CD4-positive, alpha-beta memory T cell (primary cell): ENCODE measurements at regions not wholly inside any gene's neighbourhood (a gene's known extent, or its start where the extent isn't known, plus 50 kb on each side); places are given as distances from the start of the nearest gene placed in this dataset.

Source experiments
- CTCF ChIA-PET: fragments of 350-600 bp; sonication (Branson Sonifier 250); formaldehyde crosslinking; loops from one replicate; lab custom pipeline; 2021; ENCODE audit warnings: inconsistent platforms; ENCODE audit not compliant: partially characterized antibody; lab: Charles Lee
- POLR2A ChIA-PET: fragments of 350-600 bp; sonication (Branson Sonifier 250); formaldehyde crosslinking; loops from one replicate; lab custom pipeline; 2021; ENCODE audit not compliant: partially characterized antibody; lab: Charles Lee
- DNase-seq, 5 donors: peaks; one replicate each; pipeline versions ENCODE4 v3.0.0 to v3.0.0-alpha.2; 2020 to 2022; ENCODE audit warnings: mixed read lengths in 1 of 5
- H3K27ac ChIP-seq: one replicate; pipeline ENCODE4 v1.7.0; 2013; ENCODE audit warnings: low read depth, low read length
- H3K27me3 ChIP-seq: 2 replicates; pipeline ENCODE4 v1.7.0; 2013; ENCODE audit warnings: mild to moderate bottlenecking, low read length, moderate library complexity; ENCODE audit not compliant: insufficient read depth
- H3K36me3 ChIP-seq: 2 replicates; pipeline ENCODE4 v1.7.0; 2013; ENCODE audit warnings: mild to moderate bottlenecking, low read length, moderate library complexity; ENCODE audit not compliant: insufficient read depth
- H3K4me1 ChIP-seq: 2 replicates; pipeline ENCODE4 v1.7.0; 2013; ENCODE audit warnings: mild to moderate bottlenecking, low read length, moderate library complexity; ENCODE audit not compliant: insufficient read depth
- H3K4me3 ChIP-seq, 2 donors: one replicate each; pipeline ENCODE4 v1.7.0; 2013; ENCODE audit warnings: low read length in 2 of 2, mild to moderate bottlenecking in 1 of 2
- H3K9me3 ChIP-seq, 2 donors: one replicate each; pipeline ENCODE4 v1.7.0; 2013; ENCODE audit warnings: low read length in 2 of 2, control low read depth in 1 of 2; ENCODE audit not compliant: control insufficient read depth in 1 of 2
- H3K27ac Mint-ChIP-seq, 7 donors: one replicate each; pipeline ENCODE4 v1.8.0; 2020 to 2021; ENCODE audit warnings: mixed read lengths in 7 of 7, mild to moderate bottlenecking in 6 of 7, inconsistent platforms in 3 of 7, moderate library complexity in 3 of 7
- H3K27me3 Mint-ChIP-seq, 2 donors: one replicate each; pipeline ENCODE4 v1.8.0; 2020 to 2021; ENCODE audit warnings: mixed read lengths in 2 of 2
- H3K36me3 Mint-ChIP-seq, 2 donors: one replicate each; pipeline ENCODE4 v1.8.0; 2020 to 2021; ENCODE audit warnings: mixed read lengths in 2 of 2, inconsistent platforms in 1 of 2, mild to moderate bottlenecking in 1 of 2
- H3K4me1 Mint-ChIP-seq, 4 donors: one replicate each; pipeline ENCODE4 v1.8.0; 2020 to 2021; ENCODE audit warnings: mixed read lengths in 4 of 4, mild to moderate bottlenecking in 1 of 4
- H3K4me3 Mint-ChIP-seq, 8 donors: one replicate each; pipeline ENCODE4 v1.8.0; 2020 to 2021; ENCODE audit warnings: mixed read lengths in 8 of 8, mild to moderate bottlenecking in 7 of 8, moderate library complexity in 6 of 8, inconsistent platforms in 3 of 8
- H3K9me3 Mint-ChIP-seq, 8 donors: one replicate each; pipeline ENCODE4 v1.8.0; 2020 to 2021; ENCODE audit warnings: mixed read lengths in 8 of 8, mild to moderate bottlenecking in 5 of 8, inconsistent platforms in 3 of 8, moderate library complexity in 1 of 8
- intact Hi-C: fragments of 100-400 bp; cut with micrococcal nuclease; formaldehyde crosslinking; loops from one replicate; pipeline ENCODE4 v1.15.1; 2023

GRCh38 chr11:128029219-128029722 lies 558.1 kb downstream of the ETS1 start:
- H3K4me1 Mint-ChIP-seq, result peaks cover 4 to 13% (median 4%) of the 10 kb centered on the region in 4 donors
- Histone ChIP-seq H3K4me1 (no peaks in the 10 kb centered on the region), H3K27me3 (no peaks in the 10 kb centered on the region), H3K4me3 (no peak overlapping the region), H3K9me3 (no peaks in the 10 kb centered on the region), H3K36me3 (no peaks in the 10 kb centered on the region), H3K27ac (no peak overlapping the region)
- intact Hi-C loops, result no loop called here
- CTCF ChIA-PET, result interaction anchor here (1.2 to 4.8 kb wide), 8 partner anchors 9 to 802 kb away, joined by 4 to 89 read pairs (median 12); no protein-coding TSS in a partner anchor
- H3K4me3 Mint-ChIP-seq, result no peak overlapping the region
- POLR2A ChIA-PET, result interaction anchor here (0.5 to 1.6 kb wide), 3 partner anchors 10 to 878 kb away, joined by 3 to 9 read pairs (median 3); no protein-coding TSS in a partner anchor
- no peaks in the 10 kb centered on the region for H3K36me3 Mint-ChIP-seq
- no peak for DNase-seq
- H3K27me3 Mint-ChIP-seq, result peaks cover 3 to 4% of the 10 kb centered on the region in 2 donors
- peak overlapping the region in 2 of 7 donors; percentile 19 to 54 for H3K27ac Mint-ChIP-seq
- no peaks in the 10 kb centered on the region for H3K9me3 Mint-ChIP-seq

- Histone ChIP-seq H3K4me3 (no peak overlapping the region), H3K4me1 (no peaks in the 10 kb centered on the region), H3K36me3 (no peaks in the 10 kb centered on the region), H3K27ac (no peak overlapping the region), H3K9me3 (no peaks in the 10 kb centered on the region), H3K27me3 (no peaks in the 10 kb centered on the region)
- Mint-ChIP-seq H3K27ac (no peak overlapping the region), H3K4me1 (peaks cover 0 to 4% (median 1%) of the 10 kb centered on the region in 4 donors), H3K9me3 (no peaks in the 10 kb centered on the region), H3K4me3 (no peak overlapping the region), H3K36me3 (no peaks in the 10 kb centered on the region), H3K27me3 (peaks cover 3 to 4% of the 10 kb centered on the region in 2 donors)
- ChIA-PET CTCF (interaction anchor here (0.7 to 4.8 kb wide), 3 partner anchors 132 to 145 kb away, joined by 3 to 89 read pairs (median 3); no protein-coding TSS in a partner anchor), POLR2A (no interaction called here)
- DNase-seq, result no peak
- intact Hi-C loops, result no loop called here
Observed at GRCh38 chr11:128026596-128026995, 560.8 kb downstream of the ETS1 start.

- intact Hi-C loops, result no loop called here
- Mint-ChIP-seq H3K9me3 (no peaks in the 10 kb centered on the region), H3K4me3 (no peak overlapping the region), H3K27me3 (peaks cover 3 to 4% of the 10 kb centered on the region in 2 donors), H3K36me3 (no peaks in the 10 kb centered on the region), H3K4me1 (no peaks in the 10 kb centered on the region), H3K27ac (no peak overlapping the region)
- no peaks in the 10 kb centered on the region for H3K4me1 ChIP-seq
- H3K27me3 ChIP-seq, result no peaks in the 10 kb centered on the region
- no peaks in the 10 kb centered on the region for H3K36me3 ChIP-seq
- ChIA-PET POLR2A (no interaction called here), CTCF (interaction anchor here (1.4 kb wide), 1 partner anchor 135 kb away, joined by 5 read pairs; no protein-coding TSS in a partner anchor)
- no peak for DNase-seq
- no peak overlapping the region for H3K27ac ChIP-seq
- no peak overlapping the region for H3K4me3 ChIP-seq
- no peaks in the 10 kb centered on the region for H3K9me3 ChIP-seq
Observed at GRCh38 chr11:128022761-128023160, 564.6 kb downstream of the ETS1 start.

GRCh38 chr11:128022007-128022368 lies 565.4 kb downstream of the ETS1 start:
- Histone ChIP-seq H3K27me3 (no peaks in the 10 kb centered on the region), H3K36me3 (no peaks in the 10 kb centered on the region), H3K9me3 (no peaks in the 10 kb centered on the region), H3K27ac (no peak overlapping the region), H3K4me1 (no peaks in the 10 kb centered on the region), H3K4me3 (no peak overlapping the region)
- no peak overlapping the region for H3K27ac Mint-ChIP-seq
- no peaks in the 10 kb centered on the region for H3K4me1 Mint-ChIP-seq
- intact Hi-C loops, result no loop called here
- H3K27me3 Mint-ChIP-seq, result peaks cover 3 to 4% of the 10 kb centered on the region in 2 donors
- ChIA-PET CTCF (interaction anchor here (0.6 to 1.4 kb wide), 3 partner anchors 136 to 773 kb away, joined by 3 to 5 read pairs (median 3); no protein-coding TSS in a partner anchor), POLR2A (no interaction called here)
- no peak overlapping the region for H3K4me3 Mint-ChIP-seq
- no peaks in the 10 kb centered on the region for H3K9me3 Mint-ChIP-seq
- DNase-seq, result no peak
- no peaks in the 10 kb centered on the region for H3K36me3 Mint-ChIP-seq

DNA sequence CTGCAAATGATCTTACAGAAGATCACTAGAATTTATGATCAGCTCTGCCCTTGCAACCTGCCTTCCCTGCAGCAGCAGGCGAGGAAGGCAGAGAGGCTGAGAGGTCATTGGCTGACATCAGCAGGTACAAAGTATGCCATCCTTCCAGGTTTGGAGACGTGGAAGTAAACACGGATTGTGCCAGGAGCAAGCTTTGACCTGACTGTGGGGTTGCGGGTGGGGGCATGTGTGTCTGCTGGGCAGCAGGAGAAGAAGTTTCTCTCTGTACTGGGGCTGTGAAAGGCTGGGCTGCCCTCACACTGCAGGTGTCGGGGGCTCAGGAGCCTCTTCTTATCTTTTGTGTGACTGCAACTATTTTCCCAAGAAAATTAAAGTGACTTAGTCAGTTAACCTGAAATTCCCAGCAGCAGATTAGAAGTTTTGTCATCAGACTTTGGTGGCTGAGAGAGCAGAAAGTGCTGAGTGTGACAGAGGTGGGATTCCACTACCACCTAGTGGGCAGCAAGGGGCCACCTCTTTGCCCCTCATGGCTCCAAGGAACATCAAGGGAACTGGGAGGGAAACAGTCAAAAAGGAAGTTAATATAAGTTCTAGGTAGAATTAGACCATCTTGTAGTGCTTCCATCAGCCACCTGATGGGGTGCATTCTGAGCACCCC lies 565.9 kb downstream of the ETS1 start:
- POLR2A ChIA-PET, result no interaction called here

GRCh38 chr11:128018692-128019091 lies 568.7 kb downstream of the ETS1 start:
- intact Hi-C loops, result no loop called here
- CTCF ChIA-PET, result interaction anchor here (1.6 kb wide), 1 partner anchor 139 kb away, joined by 4 read pairs; no protein-coding TSS in a partner anchor

More for the DNA sequence above, 565.9 kb downstream of the ETS1 start:
- no peaks in the 10 kb centered on the region for H3K27me3 ChIP-seq
- peaks cover 1 to 2% of the 10 kb centered on the region in 2 donors for H3K27me3 Mint-ChIP-seq
- no peaks in the 10 kb centered on the region for H3K9me3 Mint-ChIP-seq
- H3K4me3 ChIP-seq, result no peak overlapping the region
- no peaks in the 10 kb centered on the region for H3K4me1 ChIP-seq
- CTCF ChIA-PET, result interaction anchor here (0.6 to 1.4 kb wide), 4 partner anchors 136 to 774 kb away, joined by 3 to 5 read pairs (median 3); no protein-coding TSS in a partner anchor
- no peak overlapping the region for H3K4me3 Mint-ChIP-seq
- intact Hi-C loops, result no loop called here
- peak in 1 of 5 donors; percentile 31 for DNase-seq
- H3K4me1 Mint-ChIP-seq, result no peaks in the 10 kb centered on the region
- no peaks in the 10 kb centered on the region for H3K36me3 Mint-ChIP-seq
- H3K36me3 ChIP-seq, result no peaks in the 10 kb centered on the region
- H3K9me3 ChIP-seq, result no peaks in the 10 kb centered on the region
- H3K27ac Mint-ChIP-seq, result no peak overlapping the region
- no peak overlapping the region for H3K27ac ChIP-seq

GRCh38 chr11:128005562-128005961 lies 581.8 kb downstream of the ETS1 start:
- Histone ChIP-seq H3K27me3 (peaks cover 13% of the 10 kb centered on the region), H3K36me3 (no peaks in the 10 kb centered on the region), H3K9me3 (no peaks in the 10 kb centered on the region), H3K4me1 (no peaks in the 10 kb centered on the region), H3K27ac (no peak overlapping the region), H3K4me3 (no peak overlapping the region)
- Mint-ChIP-seq H3K36me3 (peaks cover 12 to 17% of the 10 kb centered on the region in 2 donors), H3K27ac (no peak overlapping the region), H3K4me3 (no peak overlapping the region), H3K4me1 (no peaks in the 10 kb centered on the region), H3K27me3 (peaks cover 28 to 31% of the 10 kb centered on the region in 2 donors), H3K9me3 (peaks cover 2 to 36% (median 29%) of the 10 kb centered on the region in 8 donors)
- CTCF ChIA-PET, result no interaction called here
- POLR2A ChIA-PET, result no interaction called here
- intact Hi-C loops, result no loop called here
- no peak for DNase-seq

More at GRCh38 chr11:128018692-128019091, 568.7 kb downstream of the ETS1 start:
- Histone ChIP-seq H3K4me3 (no peak overlapping the region), H3K36me3 (no peaks in the 10 kb centered on the region), H3K4me1 (no peaks in the 10 kb centered on the region), H3K27me3 (no peaks in the 10 kb centered on the region), H3K27ac (no peak overlapping the region), H3K9me3 (no peaks in the 10 kb centered on the region)
- no peak for DNase-seq
- Mint-ChIP-seq H3K27ac (no peak overlapping the region), H3K36me3 (no peaks in the 10 kb centered on the region), H3K4me1 (no peaks in the 10 kb centered on the region), H3K4me3 (no peak overlapping the region), H3K27me3 (peaks cover 0 to 2% of the 10 kb centered on the region in 2 donors), H3K9me3 (no peaks in the 10 kb centered on the region)
- POLR2A ChIA-PET, result no interaction called here
